ENCODE measurements at regions not wholly inside any gene's neighbourhood (a gene's known extent, or its start where the extent isn't known, plus 50 kb on each side); places are given as distances from the start of the nearest gene placed in this dataset.

DNA sequence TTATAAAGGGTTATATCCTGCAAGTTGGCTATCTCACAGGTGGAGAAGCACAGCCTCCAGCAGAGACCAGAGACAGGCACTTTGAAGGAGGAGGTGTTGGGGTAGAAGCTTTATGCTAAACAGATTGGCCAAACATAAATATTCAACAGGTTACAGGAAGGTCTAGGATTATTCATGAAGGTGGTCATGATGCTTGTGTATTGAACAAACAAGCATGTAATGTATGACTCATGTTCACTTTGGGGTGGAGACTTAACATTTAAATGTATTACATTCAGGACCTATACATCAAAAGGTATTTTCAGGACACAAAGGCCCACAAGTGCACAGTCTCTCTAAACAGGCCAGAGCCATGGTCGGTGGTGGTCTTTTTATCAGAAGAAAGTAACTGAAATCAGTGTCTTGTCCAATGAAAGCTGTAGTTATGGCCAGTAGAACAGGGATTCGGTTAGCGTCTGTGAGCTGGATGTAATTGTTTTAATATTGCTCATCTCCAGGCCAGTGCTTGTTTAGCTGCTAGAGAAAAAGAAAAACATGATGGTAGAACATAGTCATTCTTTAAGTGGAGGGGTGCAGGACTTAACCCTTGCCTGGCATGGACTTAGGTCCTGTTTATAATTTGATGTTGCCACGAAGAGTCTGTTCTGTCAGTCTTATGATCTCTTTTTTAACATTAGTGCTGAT lies 555.2 kb upstream of the PCDH10 start:
- no peak overlapping the region for H3K4me3 ChIP-seq (ENCODE audit: low read depth, low read length)
- FAIRE-seq (no peak), DNase-seq (ENCODE audit: low read depth) (peak; percentile 15)

GRCh38 chr4:132596186-132596585 lies 552.9 kb upstream of the PCDH10 start:
- FAIRE-seq = no peak
- no peak for DNase-seq (ENCODE audit: low read depth)
- TF ChIP-seq, protein P1, sequence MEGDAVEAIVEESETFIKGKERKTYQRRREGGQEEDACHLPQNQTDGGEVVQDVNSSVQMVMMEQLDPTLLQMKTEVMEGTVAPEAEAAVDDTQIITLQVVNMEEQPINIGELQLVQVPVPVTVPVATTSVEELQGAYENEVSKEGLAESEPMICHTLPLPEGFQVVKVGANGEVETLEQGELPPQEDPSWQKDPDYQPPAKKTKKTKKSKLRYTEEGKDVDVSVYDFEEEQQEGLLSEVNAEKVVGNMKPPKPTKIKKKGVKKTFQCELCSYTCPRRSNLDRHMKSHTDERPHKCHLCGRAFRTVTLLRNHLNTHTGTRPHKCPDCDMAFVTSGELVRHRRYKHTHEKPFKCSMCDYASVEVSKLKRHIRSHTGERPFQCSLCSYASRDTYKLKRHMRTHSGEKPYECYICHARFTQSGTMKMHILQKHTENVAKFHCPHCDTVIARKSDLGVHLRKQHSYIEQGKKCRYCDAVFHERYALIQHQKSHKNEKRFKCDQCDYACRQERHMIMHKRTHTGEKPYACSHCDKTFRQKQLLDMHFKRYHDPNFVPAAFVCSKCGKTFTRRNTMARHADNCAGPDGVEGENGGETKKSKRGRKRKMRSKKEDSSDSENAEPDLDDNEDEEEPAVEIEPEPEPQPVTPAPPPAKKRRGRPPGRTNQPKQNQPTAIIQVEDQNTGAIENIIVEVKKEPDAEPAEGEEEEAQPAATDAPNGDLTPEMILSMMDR (IDR thresholded peaks at IDR 0.05; ENCODE audit: insufficient read depth, low read length, severe bottlenecking) = no peak

More for the DNA sequence above, 555.2 kb upstream of the PCDH10 start:
- no peaks in the 10 kb centered on the region for H3K36me3 ChIP-seq (ENCODE audit: control insufficient read depth, insufficient read depth, low read length)
- no peaks in the 10 kb centered on the region for H3K27me3 ChIP-seq (ENCODE audit: control insufficient read depth, insufficient read depth, low read length)
- TF ChIP-seq, protein P1 (IDR thresholded peaks at IDR 0.05; ENCODE audit: insufficient read depth, low read length, severe bottlenecking) = no peak

GRCh38 chr4:132605551-132605950 lies 543.5 kb upstream of the PCDH10 start:
- DNase-seq (ENCODE audit: low read depth) = no peak
- Histone ChIP-seq H3K27me3 (ENCODE audit: control insufficient read depth, insufficient read depth, low read length) (no peaks in the 10 kb centered on the region), H3K4me3 (ENCODE audit: low read depth, low read length) (no peak overlapping the region), H3K36me3 (ENCODE audit: control insufficient read depth, insufficient read depth, low read length) (no peaks in the 10 kb centered on the region)
- TF ChIP-seq, protein P1 (IDR thresholded peaks at IDR 0.05; ENCODE audit: insufficient read depth, low read length, severe bottlenecking) = no peak
- FAIRE-seq = no peak

More at GRCh38 chr4:132596186-132596585, 552.9 kb upstream of the PCDH10 start:
- Histone ChIP-seq H3K36me3 (ENCODE audit: control insufficient read depth, insufficient read depth, low read length) (no peaks in the 10 kb centered on the region), H3K4me3 (ENCODE audit: low read depth, low read length) (no peak overlapping the region), H3K27me3 (ENCODE audit: control insufficient read depth, insufficient read depth, low read length) (no peaks in the 10 kb centered on the region)

DNA sequence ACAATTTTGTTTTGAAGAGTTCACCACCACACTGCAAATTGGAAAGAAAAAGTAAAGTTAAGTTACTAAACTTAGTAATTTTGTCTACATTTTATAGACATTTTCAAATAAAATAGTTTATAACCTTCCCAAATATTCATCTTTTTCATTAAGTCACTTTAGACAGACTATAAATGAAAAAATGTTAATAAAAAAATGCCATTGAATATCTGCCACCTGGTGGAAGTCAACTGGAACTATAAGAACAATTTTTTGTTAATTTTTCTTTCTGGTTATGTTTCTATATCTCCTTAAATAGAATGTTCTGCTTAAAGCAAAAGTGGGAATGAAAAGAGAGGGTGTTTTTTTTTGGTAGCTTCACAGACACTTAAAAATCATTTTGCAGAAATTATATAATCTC lies 534.4 kb upstream of the PCDH10 start:
- H3K27me3 ChIP-seq (ENCODE audit: control insufficient read depth, insufficient read depth, low read length) = no peaks in the 10 kb centered on the region
- no peak for FAIRE-seq
- H3K36me3 ChIP-seq (ENCODE audit: control insufficient read depth, insufficient read depth, low read length) = no peaks in the 10 kb centered on the region
- TF ChIP-seq, protein P1 (IDR thresholded peaks at IDR 0.05; ENCODE audit: insufficient read depth, low read length, severe bottlenecking) = no peak
- H3K4me3 ChIP-seq (ENCODE audit: low read depth, low read length) = no peak overlapping the region
- peak; percentile 4 for DNase-seq (ENCODE audit: low read depth)

- FAIRE-seq (no peak), DNase-seq (ENCODE audit: low read depth) (no peak)
- no peaks in the 10 kb centered on the region for H3K27me3 ChIP-seq (ENCODE audit: control insufficient read depth, insufficient read depth, low read length)
- H3K36me3 ChIP-seq (ENCODE audit: control insufficient read depth, insufficient read depth, low read length) = no peaks in the 10 kb centered on the region
- no peak overlapping the region for H3K4me3 ChIP-seq (ENCODE audit: low read depth, low read length)
- TF ChIP-seq, protein P1 (IDR thresholded peaks at IDR 0.05; ENCODE audit: insufficient read depth, low read length, severe bottlenecking) = no peak
Measured at GRCh38 chr4:132619968-132620367, 529.1 kb upstream of the PCDH10 start.
